ENCODE measurements at regions not wholly inside any gene's neighbourhood (a gene's known extent, or its start where the extent isn't known, plus 50 kb on each side); places are given as distances from the start of the nearest gene placed in this dataset.

GRCh38 chr12:91868054-91868453 is 277.6 kb downstream of the BTG1 start:
- TF ChIP-seq CTCF (IDR thresholded peaks at IDR 0.05; ENCODE audit: low read length) (no peak), EZH2 (optimal IDR thresholded peaks at IDR 0.05; ENCODE audit: low read depth, low read length) (no peak), EZH2phosphoT487 (IDR thresholded peaks at IDR 0.05; ENCODE audit: low read length) (no peak)
